GM06990 (cell line): ENCODE measurements at regions not wholly inside any gene's neighbourhood (a gene's known extent, or its start where the extent isn't known, plus 50 kb on each side); places are given as distances from the start of the nearest gene placed in this dataset.
"Not testable (repeated sequence)": the region's sequence is repeated elsewhere in the genome, so short reads cannot be mapped to it uniquely, and the experiment has no call there.

Experiments
- DNase-seq: peaks from one replicate; pipeline ENCODE4 v3.0.0-alpha.2; 2011; ENCODE audit not compliant: insufficient read length; ENCODE audit errors: extremely low read depth
- H3K27me3 ChIP-seq: replicated peaks from 2 replicates; pipeline ENCODE4 v1.6.0; 2011; ENCODE audit warnings: low read length; ENCODE audit not compliant: control insufficient read depth, insufficient read depth
- H3K36me3 ChIP-seq: 2 replicates; pipeline ENCODE4 v1.5.1; 2011; ENCODE audit warnings: low read length; ENCODE audit not compliant: control insufficient read depth, insufficient read depth
- H3K4me3 ChIP-seq: replicated peaks from 2 replicates; pipeline ENCODE4 v1.5.1; 2011; ENCODE audit warnings: low read depth, mild to moderate bottlenecking, control low read depth, low read length
- TF ChIP-seq, protein P1 (sequence below): IDR thresholded peaks from 2 replicates; pipeline ENCODE4 v1.5.1; 2011; ENCODE audit warnings: low read length, control low read depth, mild to moderate bottlenecking, inconsistent platforms; ENCODE audit not compliant: insufficient read depth, poor library complexity, severe bottlenecking

DNA sequence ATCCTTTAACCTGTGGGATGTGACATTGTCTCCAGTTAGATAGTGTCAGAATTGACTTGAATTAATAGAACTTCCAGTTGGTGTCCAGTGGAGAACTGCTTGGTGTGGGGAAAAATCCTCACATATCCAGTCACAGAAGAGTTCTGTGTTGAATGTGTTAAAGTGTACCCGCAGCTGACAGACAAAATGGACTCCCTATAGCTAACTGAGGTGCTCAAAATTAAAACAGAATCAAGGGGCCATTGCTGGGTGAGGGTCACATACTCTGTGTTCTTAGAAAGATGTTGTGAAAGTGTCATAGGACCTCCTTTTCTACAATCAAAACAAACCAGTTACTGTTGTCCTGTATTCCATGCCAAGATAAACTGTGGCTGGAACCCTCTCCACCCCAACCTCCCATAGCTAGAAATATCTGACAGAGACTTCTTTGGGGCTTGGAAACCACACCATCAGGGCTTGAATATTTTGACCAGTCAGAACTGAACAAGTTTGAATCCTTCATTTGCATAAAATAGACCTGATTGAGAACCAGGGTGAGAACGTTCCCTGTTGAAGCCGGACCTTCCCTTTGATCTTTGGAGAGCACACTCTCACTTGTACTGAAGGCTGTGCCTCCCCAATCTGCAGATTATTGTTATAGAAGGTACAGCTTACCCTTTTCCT is 164.0 kb upstream of the ZNF608 start:
- H3K27me3 ChIP-seq: no peaks in the 10 kb centered on the region
- TF ChIP-seq, protein P1, sequence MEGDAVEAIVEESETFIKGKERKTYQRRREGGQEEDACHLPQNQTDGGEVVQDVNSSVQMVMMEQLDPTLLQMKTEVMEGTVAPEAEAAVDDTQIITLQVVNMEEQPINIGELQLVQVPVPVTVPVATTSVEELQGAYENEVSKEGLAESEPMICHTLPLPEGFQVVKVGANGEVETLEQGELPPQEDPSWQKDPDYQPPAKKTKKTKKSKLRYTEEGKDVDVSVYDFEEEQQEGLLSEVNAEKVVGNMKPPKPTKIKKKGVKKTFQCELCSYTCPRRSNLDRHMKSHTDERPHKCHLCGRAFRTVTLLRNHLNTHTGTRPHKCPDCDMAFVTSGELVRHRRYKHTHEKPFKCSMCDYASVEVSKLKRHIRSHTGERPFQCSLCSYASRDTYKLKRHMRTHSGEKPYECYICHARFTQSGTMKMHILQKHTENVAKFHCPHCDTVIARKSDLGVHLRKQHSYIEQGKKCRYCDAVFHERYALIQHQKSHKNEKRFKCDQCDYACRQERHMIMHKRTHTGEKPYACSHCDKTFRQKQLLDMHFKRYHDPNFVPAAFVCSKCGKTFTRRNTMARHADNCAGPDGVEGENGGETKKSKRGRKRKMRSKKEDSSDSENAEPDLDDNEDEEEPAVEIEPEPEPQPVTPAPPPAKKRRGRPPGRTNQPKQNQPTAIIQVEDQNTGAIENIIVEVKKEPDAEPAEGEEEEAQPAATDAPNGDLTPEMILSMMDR: no peak
- no peak overlapping the region for H3K4me3 ChIP-seq
- H3K36me3 ChIP-seq: no peaks in the 10 kb centered on the region
- DNase-seq: no peak

DNA sequence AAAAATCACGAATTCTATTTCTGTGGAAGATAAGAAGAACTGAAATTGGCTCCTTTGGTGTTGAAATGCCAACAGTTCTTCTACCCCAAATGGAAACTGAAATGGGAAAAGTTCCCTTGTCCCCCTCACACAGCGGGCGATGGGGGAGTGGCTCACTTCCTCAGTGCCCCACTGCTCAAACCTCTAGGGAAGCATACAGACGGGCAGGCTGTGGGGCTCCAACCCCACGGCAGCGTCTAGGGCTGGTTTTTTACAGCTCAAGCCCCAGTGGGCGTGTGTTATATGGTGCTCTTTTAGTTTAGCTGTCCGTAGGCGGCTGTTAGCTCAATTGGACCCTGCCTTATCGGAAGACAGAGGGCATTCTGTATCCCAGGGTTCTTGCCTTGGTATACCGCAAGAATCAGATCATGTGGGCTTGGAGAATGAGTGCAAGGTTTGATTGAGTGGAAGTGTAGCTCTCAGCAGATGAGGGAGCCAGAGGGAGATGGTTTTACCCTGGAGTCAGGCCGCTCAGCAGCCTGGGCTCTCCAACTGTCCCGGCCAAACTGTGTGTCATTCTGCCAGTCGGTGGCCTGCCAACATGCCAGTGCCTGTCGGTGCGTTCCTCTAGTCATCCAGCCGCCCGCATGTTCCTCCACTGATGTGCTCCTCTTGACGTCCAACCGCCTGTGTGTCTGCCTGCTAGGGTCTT is 166.3 kb upstream of the ZNF608 start:
- TF ChIP-seq, protein P1: no peak
- Histone ChIP-seq H3K36me3 (no peaks in the 10 kb centered on the region), H3K4me3 (no peak overlapping the region), H3K27me3 (no peaks in the 10 kb centered on the region)
- no peak for DNase-seq

DNA sequence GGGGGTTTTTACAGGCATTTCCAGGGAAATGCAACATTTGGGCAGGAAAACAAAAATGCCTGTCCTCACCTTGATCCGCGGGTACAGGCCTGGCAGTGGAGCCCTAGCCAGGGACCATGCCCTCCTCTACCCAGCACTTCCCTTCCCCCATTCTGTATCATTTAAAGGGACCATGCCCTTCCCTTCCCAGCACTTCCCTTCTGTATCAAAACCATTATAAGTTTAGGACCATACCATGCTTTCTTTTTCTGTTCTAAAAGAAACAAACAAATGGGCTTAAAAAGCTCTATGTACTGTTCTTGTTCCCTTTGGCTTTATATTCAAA is 166.9 kb upstream of the ZNF608 start:
- no peak for DNase-seq
- TF ChIP-seq, protein P1: no peak
- H3K4me3 ChIP-seq: no peak overlapping the region
- H3K36me3 ChIP-seq: no peaks in the 10 kb centered on the region
- H3K27me3 ChIP-seq: no peaks in the 10 kb centered on the region

DNA sequence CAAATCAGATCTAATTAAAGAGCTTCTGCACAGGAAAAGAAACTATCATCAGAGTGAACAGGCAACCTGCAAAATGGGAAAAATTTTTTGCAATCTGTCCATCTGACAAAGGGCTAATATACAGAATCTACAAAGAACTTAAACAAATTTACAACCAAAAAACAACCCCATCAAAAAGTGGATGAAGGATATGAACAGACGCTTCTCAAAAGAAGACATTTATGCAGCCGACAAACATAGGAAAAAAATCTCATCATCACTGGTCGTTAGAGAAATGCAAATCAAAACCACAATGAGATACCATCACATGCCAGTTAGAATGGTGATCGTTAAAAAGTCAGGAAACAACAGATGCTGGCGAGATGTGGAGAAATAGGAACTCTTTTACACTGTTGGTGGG is 169.9 kb upstream of the ZNF608 start:
- H3K36me3 ChIP-seq, H3K4me3 ChIP-seq, DNase-seq, H3K27me3 ChIP-seq: not testable (repeated sequence)

DNA sequence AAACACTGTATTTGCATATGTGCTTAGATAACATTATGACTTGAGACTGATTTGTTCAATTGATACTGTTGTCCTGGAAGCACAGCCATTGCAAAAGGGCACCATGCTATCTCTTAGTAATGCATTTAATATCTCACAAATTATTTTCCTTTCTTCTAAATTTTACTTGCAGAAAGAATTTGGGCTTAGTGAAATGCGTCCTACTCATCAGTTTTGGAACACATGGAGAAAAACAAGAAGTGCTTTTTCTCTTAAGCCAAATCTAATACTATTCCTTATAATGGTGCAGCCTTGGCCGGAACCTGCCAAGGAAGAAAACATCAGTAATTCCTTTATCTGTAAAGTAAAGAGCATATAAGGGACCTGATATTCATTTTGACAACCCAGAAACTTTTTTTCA is 172.2 kb upstream of the ZNF608 start:
- Histone ChIP-seq H3K36me3 (no peaks in the 10 kb centered on the region), H3K27me3 (no peaks in the 10 kb centered on the region), H3K4me3 (no peak overlapping the region)
- DNase-seq: no peak
- TF ChIP-seq, protein P1: no peak

DNA sequence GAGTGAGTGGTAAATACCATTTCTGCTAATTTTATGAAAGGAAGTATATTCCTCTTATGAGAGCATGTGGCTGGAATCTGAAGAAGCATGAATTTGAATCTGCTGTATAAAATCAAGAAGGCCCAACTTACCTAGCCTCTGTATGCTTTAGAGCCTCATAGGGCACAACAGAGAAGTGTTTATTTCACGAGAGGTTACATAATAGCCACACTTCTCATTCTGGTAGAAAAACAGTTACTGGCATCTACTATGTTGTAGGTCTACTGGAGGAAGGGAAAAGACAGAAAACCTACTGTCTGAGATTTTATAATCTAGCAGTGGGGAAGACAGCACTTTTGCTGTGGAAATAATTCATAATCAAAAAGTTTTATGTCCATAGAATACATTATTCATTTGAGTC is 172.6 kb upstream of the ZNF608 start:
- DNase-seq: no peak
- H3K4me3 ChIP-seq: no peak overlapping the region
- H3K27me3 ChIP-seq: no peaks in the 10 kb centered on the region
- TF ChIP-seq, protein P1: no peak
- H3K36me3 ChIP-seq: no peaks in the 10 kb centered on the region
